GM12878 (cell line): ENCODE measurements at regions not wholly inside any gene's neighbourhood (a gene's known extent, or its start where the extent isn't known, plus 50 kb on each side); places are given as distances from the start of the nearest gene placed in this dataset.

Source experiments
- ATAC-seq: fragments of 200-7000 bp; cut with Tn5 transposase; 3 replicates; pipeline ENCODE4 v1.9.1; 2020; ENCODE audit warnings: mild to moderate bottlenecking, moderate library complexity
- BruUV-seq: library from RNA; stranded (reverse); fragments of 400-500 nt; replicated peaks from 2 replicates; lab custom pipeline; 2021; lab: Mats Ljungman, UMichigan
- CTCF ChIA-PET: fragments of 300-600 bp; sonication (Branson Sonifier 250); formaldehyde crosslinking; extraction: SDS; loops from one replicate; lab custom pipeline; 2021; ENCODE audit warnings: inconsistent platforms; lab: Yijun Ruan, JAX
- POLR2A ChIA-PET: fragments of 350-600 bp; formaldehyde crosslinking; extraction: SDS; loops from one replicate; lab custom pipeline; 2021; ENCODE audit warnings: inconsistent platforms; lab: Charles Lee
- RAD21 ChIA-PET: fragments of 300-600 bp; sonication (Branson Sonifier 250); formaldehyde crosslinking; loops from one replicate; lab custom pipeline; 2023; ENCODE audit warnings: antibody characterized with exemption; ENCODE audit not compliant: unreplicated experiment; lab: Charles Lee
- SMC1A ChIA-PET: fragments of 300-600 bp; sonication (Branson Sonifier 250); formaldehyde crosslinking; loops from one replicate; lab custom pipeline; 2023; ENCODE audit not compliant: unreplicated experiment, uncharacterized antibody; lab: Charles Lee
- DNase-seq: peaks from one replicate; pipeline ENCODE4 v3.0.0-alpha.2; 2011; ENCODE audit warnings: low read depth, low spot score
- FAIRE-seq: peaks from 3 replicates; lab custom pipeline; 2011; peaks lifted over from hg19 to GRCh38; lab: Jason Lieb, UNC
- H2AFZ ChIP-seq: 2 replicates; pipeline ENCODE4 v1.6.0; 2011; ENCODE audit warnings: low read depth, low read length, control low read depth; ENCODE audit not compliant: control insufficient read depth
- H3K27ac ChIP-seq: 2 replicates; pipeline ENCODE4 v1.5.1; 2011; ENCODE audit warnings: control low read depth; ENCODE audit not compliant: control insufficient read depth, insufficient read depth
- H3K27me3 ChIP-seq, 2 experiments: replicated peaks in 1 of 2; 2 replicates each; pipeline versions ENCODE4 v1.6.0 to v1.6.1; 2011; ENCODE audit warnings: low read length in 1 of 2; ENCODE audit not compliant: control insufficient read depth in 2 of 2, insufficient read depth in 2 of 2
- H3K36me3 ChIP-seq, 2 experiments: 2 replicates each; pipeline ENCODE4 v1.5.1; 2011; ENCODE audit warnings: low read length in 1 of 2; ENCODE audit not compliant: control insufficient read depth in 2 of 2, insufficient read depth in 2 of 2
- H3K4me1 ChIP-seq: 2 replicates; pipeline ENCODE4 v1.6.1; 2011; ENCODE audit warnings: mild to moderate bottlenecking, low read length, moderate library complexity, mixed read lengths; ENCODE audit not compliant: control insufficient read depth, insufficient read depth
- H3K4me2 ChIP-seq: 2 replicates; pipeline ENCODE4 v1.6.0; 2011; ENCODE audit warnings: control low read depth; ENCODE audit not compliant: control insufficient read depth, insufficient read depth
- H3K4me3 ChIP-seq: fragments of 200-600 bp; sonication (generic); 2 replicates; pipeline ENCODE4 v1.5.1; 2016
- H3K79me2 ChIP-seq: 2 replicates; pipeline ENCODE4 v1.6.0; 2011; ENCODE audit warnings: low read length; ENCODE audit not compliant: control insufficient read depth, insufficient read depth
- H3K9ac ChIP-seq: 2 replicates; pipeline ENCODE4 v1.8.0; 2011; ENCODE audit warnings: low read length, control low read depth, mixed read lengths; ENCODE audit not compliant: control insufficient read depth, insufficient read depth
- H3K9me3 ChIP-seq: replicated peaks from 3 replicates; pipeline ENCODE4 v1.5.1; 2011; ENCODE audit warnings: mild to moderate bottlenecking, low read length; ENCODE audit not compliant: control insufficient read depth, insufficient read depth
- H4K20me1 ChIP-seq: 2 replicates; pipeline ENCODE4 v1.6.0; 2011; ENCODE audit not compliant: control insufficient read depth, insufficient read depth
- BMI1 ChIP-seq: fragments of 450-650 bp; IDR thresholded peaks from 2 replicates; pipeline ENCODE4 v1.6.1; 2016; ENCODE audit warnings: mild to moderate bottlenecking, moderate library complexity, borderline replicate concordance
- CBFB ChIP-seq: IDR thresholded peaks from 2 replicates; pipeline ENCODE4 v1.6.1; 2016; ENCODE audit warnings: antibody characterized with exemption, low read depth
- JUNB ChIP-seq: IDR thresholded peaks from 2 replicates; pipeline ENCODE4 v1.6.1; 2016; ENCODE audit warnings: antibody characterized with exemption, mild to moderate bottlenecking
- PAX8 ChIP-seq: fragments of 450-650 bp; IDR thresholded peaks from 2 replicates; pipeline ENCODE4 v1.6.1; 2017; ENCODE audit warnings: mild to moderate bottlenecking, moderate library complexity
- POLR2AphosphoS2 ChIP-seq: IDR thresholded peaks from 2 replicates; pipeline ENCODE4 v1.6.1; 2011; ENCODE audit warnings: low read depth, mild to moderate bottlenecking, low read length, improper control_type of control experiment, moderate library complexity
- POU2F2 ChIP-seq: IDR thresholded peaks from 3 replicates; pipeline ENCODE4 v1.6.1; 2011; ENCODE audit warnings: low read depth, mild to moderate bottlenecking, low read length, borderline replicate concordance
- RUNX3 ChIP-seq: IDR thresholded peaks from 2 replicates; pipeline ENCODE4 v1.6.1; 2012; ENCODE audit warnings: low read length, inconsistent platforms
- SIN3A ChIP-seq: IDR thresholded peaks from 2 replicates; pipeline ENCODE4 v1.6.1; 2012; ENCODE audit warnings: low read depth, low read length, improper control_type of control experiment
- SMAD1 ChIP-seq: fragments of 450-650 bp; IDR thresholded peaks from 2 replicates; pipeline ENCODE4 v1.6.1; 2018; ENCODE audit warnings: mild to moderate bottlenecking, low read depth; ENCODE audit not compliant: partially characterized antibody
- SREBF2 ChIP-seq: IDR thresholded peaks from 2 replicates; pipeline ENCODE4 v1.6.1; 2012; ENCODE audit warnings: mild to moderate bottlenecking, low read length
- ZBTB4 ChIP-seq: fragments of 450-650 bp; formaldehyde crosslinking; IDR thresholded peaks from 2 replicates; pipeline ENCODE4 v1.4.0; 2022; ENCODE audit warnings: mild to moderate bottlenecking, moderate library complexity
- WGBS: methylation state at CpG from one replicate; pipeline ENCODE4 v1.1.6; 2016; ENCODE audit warnings: low lambda C conversion rate; ENCODE audit not compliant: insufficient replicate concordance, insufficient coverage; ENCODE audit errors: missing lambda C conversion rate; 5-methylcytosine and 5-hydroxymethylcytosine counted together
- in situ Hi-C: fragments of 300-500 bp; cut with MboI; formaldehyde crosslinking; loops from 9 replicates; pipeline ENCODE4 v1.14.3; 2018; ENCODE audit warnings: mixed read lengths
- intact Hi-C: fragments of 100-400 bp; cut with micrococcal nuclease; formaldehyde crosslinking; loops from one replicate; pipeline ENCODE4 v1.14.2; 2022; ENCODE audit not compliant: unreplicated experiment

GRCh38 chr2:144686518-144687215 is 166.7 kb upstream of the ZEB2 start:
- no peak overlapping the region for H2AFZ ChIP-seq
- POLR2A ChIA-PET = no interaction called here
- DNase-seq (no peak), FAIRE-seq (no peak), ATAC-seq (no peak)
- no peak overlapping the region for H3K4me3 ChIP-seq
- CTCF ChIA-PET = no interaction called here
- in situ Hi-C loops (no loop called here), intact Hi-C loops (no loop called here)
- WGBS = 23% methylated on average over 2 of the region's 2 CpGs
- no peaks in the 10 kb centered on the region for H3K79me2 ChIP-seq
- RAD21 ChIA-PET = no interaction called here
- TF ChIP-seq SMAD1 (no peak), BMI1 (no peak), CBFB (no peak), ZBTB4 (no peak), SREBF2 (no peak), RUNX3 (no peak), POLR2AphosphoS2 (no peak), POU2F2 (no peak), JUNB (no peak), SIN3A (no peak), PAX8 (no peak)
- no peaks in the 10 kb centered on the region for H3K9me3 ChIP-seq
- no peaks in the 10 kb centered on the region for H3K36me3 ChIP-seq
- H4K20me1 ChIP-seq = no peaks in the 10 kb centered on the region
- SMC1A ChIA-PET = no interaction called here
- BruUV-seq = no TSS peak
- H3K4me1 ChIP-seq = no peaks in the 10 kb centered on the region
- no peak overlapping the region for H3K9ac ChIP-seq
- H3K27me3 ChIP-seq = peaks cover 0 to 2% of the 10 kb centered on the region in 2 experiments; a peak in 1 of 4 replicates
- H3K27ac ChIP-seq = no peak overlapping the region
- no peak overlapping the region for H3K4me2 ChIP-seq
